MCF 10A (cell line): ENCODE measurements at regions not wholly inside any gene's neighbourhood (a gene's known extent, or its start where the extent isn't known, plus 50 kb on each side); places are given as distances from the start of the nearest gene placed in this dataset.
A peak's percentile ranks its signal among the peaks of the same experiment; 100 is the strongest.

Experiments
- BruUV-seq: library from RNA; stranded (reverse); fragments of 400-500 nt; replicated peaks from 2 replicates; lab custom pipeline; 2021; lab: Mats Ljungman, UMichigan
- CTCF ChIA-PET: fragments of 300-600 bp; sonication (Branson Sonifier 250); formaldehyde crosslinking; extraction: SDS; loops from one replicate; lab custom pipeline; 2021; ENCODE audit warnings: antibody characterized with exemption, inconsistent platforms; lab: Yijun Ruan, JAX
- POLR2A ChIA-PET: fragments of 300-600, 350-650 bp; sonication (Branson Sonifier 250); formaldehyde crosslinking; extraction: SDS; loops from one replicate; lab custom pipeline; 2020; ENCODE audit warnings: antibody characterized with exemption, inconsistent platforms; lab: Yijun Ruan, JAX
- DNase-seq: peaks from one replicate; pipeline ENCODE4 v3.0.0-alpha.2; 2018; ENCODE audit not compliant: unreplicated experiment
- H3K27ac Mint-ChIP-seq: one replicate; pipeline ENCODE4 v1.8.0; 2022; ENCODE audit warnings: mild to moderate bottlenecking, low read depth, mixed read lengths; ENCODE audit not compliant: unreplicated experiment
- H3K27me3 Mint-ChIP-seq: one replicate; pipeline ENCODE4 v1.8.0; 2022; ENCODE audit warnings: mixed read lengths; ENCODE audit not compliant: insufficient read depth, unreplicated experiment
- H3K36me3 Mint-ChIP-seq: one replicate; pipeline ENCODE4 v1.8.0; 2022; ENCODE audit warnings: mild to moderate bottlenecking, moderate library complexity, mixed read lengths; ENCODE audit not compliant: insufficient read depth, unreplicated experiment
- H3K4me1 Mint-ChIP-seq: one replicate; pipeline ENCODE4 v1.8.0; 2022; ENCODE audit warnings: mixed read lengths; ENCODE audit not compliant: insufficient read depth, unreplicated experiment
- H3K4me3 Mint-ChIP-seq: one replicate; pipeline ENCODE4 v1.8.0; 2022; ENCODE audit warnings: mild to moderate bottlenecking, moderate library complexity, mixed read lengths; ENCODE audit not compliant: unreplicated experiment
- H3K9me3 Mint-ChIP-seq: one replicate; pipeline ENCODE4 v1.8.0; 2022; ENCODE audit warnings: mixed read lengths; ENCODE audit not compliant: unreplicated experiment
- intact Hi-C: fragments of 100-400 bp; cut with micrococcal nuclease; formaldehyde crosslinking; loops from 2 replicates; pipeline ENCODE4 v1.14.1; 2022
- TF ChIP-seq, protein P1 (sequence below): fragments of 200-600 bp; IDR thresholded peaks from one replicate; pipeline ENCODE4 v1.8.0; 2022; ENCODE audit warnings: antibody characterized with exemption, mild to moderate bottlenecking; ENCODE audit not compliant: unreplicated experiment

GRCh38 chr16:49003992-49004391, 277.6 kb downstream of the CBLN1 start:
- TF ChIP-seq, protein P1, sequence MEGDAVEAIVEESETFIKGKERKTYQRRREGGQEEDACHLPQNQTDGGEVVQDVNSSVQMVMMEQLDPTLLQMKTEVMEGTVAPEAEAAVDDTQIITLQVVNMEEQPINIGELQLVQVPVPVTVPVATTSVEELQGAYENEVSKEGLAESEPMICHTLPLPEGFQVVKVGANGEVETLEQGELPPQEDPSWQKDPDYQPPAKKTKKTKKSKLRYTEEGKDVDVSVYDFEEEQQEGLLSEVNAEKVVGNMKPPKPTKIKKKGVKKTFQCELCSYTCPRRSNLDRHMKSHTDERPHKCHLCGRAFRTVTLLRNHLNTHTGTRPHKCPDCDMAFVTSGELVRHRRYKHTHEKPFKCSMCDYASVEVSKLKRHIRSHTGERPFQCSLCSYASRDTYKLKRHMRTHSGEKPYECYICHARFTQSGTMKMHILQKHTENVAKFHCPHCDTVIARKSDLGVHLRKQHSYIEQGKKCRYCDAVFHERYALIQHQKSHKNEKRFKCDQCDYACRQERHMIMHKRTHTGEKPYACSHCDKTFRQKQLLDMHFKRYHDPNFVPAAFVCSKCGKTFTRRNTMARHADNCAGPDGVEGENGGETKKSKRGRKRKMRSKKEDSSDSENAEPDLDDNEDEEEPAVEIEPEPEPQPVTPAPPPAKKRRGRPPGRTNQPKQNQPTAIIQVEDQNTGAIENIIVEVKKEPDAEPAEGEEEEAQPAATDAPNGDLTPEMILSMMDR = no peak
- no peaks in the 10 kb centered on the region for H3K27me3 Mint-ChIP-seq
- no peak for DNase-seq
- BruUV-seq = no TSS peak
- H3K27ac Mint-ChIP-seq = no peak overlapping the region
- H3K4me1 Mint-ChIP-seq = no peaks in the 10 kb centered on the region
- POLR2A ChIA-PET = no interaction called here
- H3K36me3 Mint-ChIP-seq = peaks cover 5% of the 10 kb centered on the region
- CTCF ChIA-PET = interaction anchor here (0.6 to 0.7 kb wide), 3 partner anchors 14 to 739 kb away, joined by 3 to 6 read pairs (median 3); no protein-coding TSS in a partner anchor
- H3K9me3 Mint-ChIP-seq = no peaks in the 10 kb centered on the region
- H3K4me3 Mint-ChIP-seq = no peak overlapping the region
- intact Hi-C loops = no loop called here

DNA sequence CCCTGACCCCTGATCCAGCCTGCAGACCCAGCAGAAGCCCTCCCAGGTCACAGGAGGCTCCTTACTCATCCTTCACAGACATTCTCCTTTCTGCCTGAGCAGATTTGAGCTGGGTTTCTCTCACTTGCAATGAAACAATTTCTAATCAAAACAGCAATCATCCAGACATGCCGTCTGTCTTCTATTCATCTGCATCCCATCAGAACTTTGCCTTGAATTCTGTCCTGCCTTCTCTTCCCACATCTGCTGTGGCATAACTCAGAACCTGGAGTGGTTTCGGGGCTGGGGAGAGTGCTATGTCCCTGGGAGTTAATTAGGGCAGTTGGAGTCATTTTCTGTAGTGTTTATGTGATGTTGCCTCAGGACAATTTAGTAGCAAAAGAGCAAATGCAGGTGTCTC, 278.6 kb downstream of the CBLN1 start:
- Mint-ChIP-seq H3K27ac (no peak overlapping the region), H3K36me3 (peaks cover 5% of the 10 kb centered on the region), H3K9me3 (no peaks in the 10 kb centered on the region), H3K4me3 (no peak overlapping the region), H3K27me3 (peaks cover 4% of the 10 kb centered on the region), H3K4me1 (no peaks in the 10 kb centered on the region)
- BruUV-seq = no TSS peak
- intact Hi-C loops = no loop called here
- no peak for DNase-seq
- CTCF ChIA-PET = interaction anchor here (0.6 to 1.2 kb wide), 4 partner anchors 316 to 738 kb away, joined by 3 to 5 read pairs (median 3); no protein-coding TSS in a partner anchor
- POLR2A ChIA-PET = no interaction called here
- TF ChIP-seq, protein P1 = no peak

GRCh38 chr16:49000594-49000993, 281.0 kb downstream of the CBLN1 start:
- peak; percentile 39 for DNase-seq
- intact Hi-C loops = no loop called here
- Mint-ChIP-seq H3K4me3 (no peak overlapping the region), H3K36me3 (peaks cover 5% of the 10 kb centered on the region), H3K4me1 (no peaks in the 10 kb centered on the region), H3K27me3 (peaks cover 20% of the 10 kb centered on the region), H3K27ac (no peak overlapping the region), H3K9me3 (no peaks in the 10 kb centered on the region)
- TF ChIP-seq, protein P1 = peak; percentile 51
- BruUV-seq = no TSS peak
- POLR2A ChIA-PET = no interaction called here
- CTCF ChIA-PET = interaction anchor here (0.7 to 1.1 kb wide), 2 partner anchors 11 to 21 kb away, joined by 3 read pairs; no protein-coding TSS in a partner anchor

DNA sequence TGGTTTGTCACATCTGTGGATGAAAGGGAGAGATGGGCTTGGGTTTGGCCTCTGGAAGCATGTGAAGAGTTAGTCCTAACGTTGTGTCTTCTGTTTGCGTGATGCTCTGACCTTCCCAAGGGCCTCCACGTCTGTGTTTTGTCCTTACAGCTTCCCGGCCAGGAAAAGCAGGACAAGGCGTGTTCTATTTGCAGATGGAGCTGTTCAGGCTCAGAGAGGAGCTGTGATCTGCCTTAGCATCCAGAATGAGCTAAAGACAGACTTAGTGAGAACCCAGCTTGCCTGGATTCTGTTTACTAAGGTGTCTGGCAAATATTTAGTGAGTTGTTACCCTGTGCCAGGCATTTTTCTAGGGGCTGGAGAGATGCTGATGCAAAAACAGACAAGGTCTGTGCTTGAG, 282.1 kb downstream of the CBLN1 start:
- intact Hi-C loops = no loop called here
- H3K27me3 Mint-ChIP-seq = peaks cover 30% of the 10 kb centered on the region
- H3K27ac Mint-ChIP-seq = no peak overlapping the region
- no TSS peak for BruUV-seq
- POLR2A ChIA-PET = no interaction called here
- peaks cover 5% of the 10 kb centered on the region for H3K36me3 Mint-ChIP-seq
- H3K9me3 Mint-ChIP-seq = no peaks in the 10 kb centered on the region
- CTCF ChIA-PET = interaction anchor here (0.6 to 1.3 kb wide), 4 partner anchors 21 to 144 kb away, joined by 3 to 4 read pairs (median 4); no protein-coding TSS in a partner anchor
- no peak overlapping the region for H3K4me3 Mint-ChIP-seq
- H3K4me1 Mint-ChIP-seq = no peaks in the 10 kb centered on the region
- TF ChIP-seq, protein P1 = no peak
- DNase-seq = no peak
